IMR-90 (cell line): ENCODE measurements at regions not wholly inside any gene's neighbourhood (a gene's known extent, or its start where the extent isn't known, plus 50 kb on each side); places are given as distances from the start of the nearest gene placed in this dataset.

Source experiments
- ATAC-seq: fragments of 200-7000 bp; cut with Tn5 transposase; 2 replicates; pipeline ENCODE4 v1.9.1; 2020; ENCODE audit warnings: low read depth, mild to moderate bottlenecking, moderate library complexity
- BruUV-seq: library from RNA; stranded (reverse); fragments of 400-500 nt; replicated peaks from 2 replicates; lab custom pipeline; 2021; lab: Mats Ljungman, UMichigan
- CTCF ChIA-PET: fragments of 300-600 bp; formaldehyde crosslinking; extraction: SDS; loops from one replicate; lab custom pipeline; 2021; ENCODE audit warnings: antibody characterized with exemption; lab: Yijun Ruan, JAX
- POLR2A ChIA-PET: fragments of 300-600 bp; sonication (Branson Sonifier 250); formaldehyde crosslinking; loops from one replicate; lab custom pipeline; 2022; ENCODE audit warnings: antibody characterized with exemption; ENCODE audit not compliant: unreplicated experiment; lab: Charles Lee
- DNase-seq: peaks from one replicate; pipeline ENCODE4 v3.0.0; 2013
- H2AFZ ChIP-seq: replicated peaks from 2 replicates; pipeline ENCODE3; 2013; ENCODE audit warnings: low read length, mild to moderate bottlenecking; ENCODE audit not compliant: poor library complexity
- H2AK5ac ChIP-seq: 2 replicates; pipeline ENCODE4 v1.6.1; 2013; ENCODE audit warnings: low read depth, low read length, inconsistent platforms
- H2AK9ac ChIP-seq: replicated peaks from 2 replicates; pipeline ENCODE3; 2013; ENCODE audit warnings: mild to moderate bottlenecking, low read depth, low read length, moderate library complexity; ENCODE audit not compliant: poor library complexity
- H2BK120ac ChIP-seq: 2 replicates; pipeline ENCODE4 v1.6.1; 2013; ENCODE audit warnings: low read depth, low read length, inconsistent platforms
- H2BK15ac ChIP-seq: 3 replicates; pipeline ENCODE4 v1.6.1; 2013; ENCODE audit warnings: low read depth, low read length, inconsistent platforms
- H2BK20ac ChIP-seq: 2 replicates; pipeline ENCODE4 v1.6.1; 2013; ENCODE audit warnings: low read depth, mild to moderate bottlenecking, inconsistent platforms, low read length, moderate library complexity
- H2BK5ac ChIP-seq: 2 replicates; pipeline ENCODE4 v1.6.1; 2013; ENCODE audit warnings: mild to moderate bottlenecking, low read depth, low read length, inconsistent platforms; ENCODE audit not compliant: poor library complexity, severe bottlenecking
- H3K14ac ChIP-seq: replicated peaks from 2 replicates; pipeline ENCODE4 v1.6.1; 2013; ENCODE audit warnings: low read depth, low read length, inconsistent platforms
- H3K18ac ChIP-seq: 2 replicates; pipeline ENCODE4 v1.6.1; 2013; ENCODE audit warnings: low read depth, low read length, control low read depth
- H3K23ac ChIP-seq: 2 replicates; pipeline ENCODE4 v1.6.1; 2013; ENCODE audit warnings: low read depth, low read length, inconsistent platforms
- H3K27ac ChIP-seq: 2 replicates; pipeline ENCODE4 v1.5.1; 2013; ENCODE audit warnings: mild to moderate bottlenecking, control low read depth, low read length; ENCODE audit not compliant: insufficient read depth
- H3K27me3 ChIP-seq: 2 replicates; pipeline ENCODE4 v1.6.1; 2013; ENCODE audit warnings: low read length; ENCODE audit not compliant: control insufficient read depth, insufficient read depth
- H3K36me3 ChIP-seq: 2 replicates; pipeline ENCODE4 v1.6.1; 2013; ENCODE audit warnings: low read length, mixed read lengths; ENCODE audit not compliant: control insufficient read depth, insufficient read depth
- H3K4ac ChIP-seq: 2 replicates; pipeline ENCODE4 v1.6.1; 2013; ENCODE audit warnings: low read depth, low read length, inconsistent platforms
- H3K4me1 ChIP-seq: 2 replicates; pipeline ENCODE4 v1.6.1; 2013; ENCODE audit warnings: low read length, mixed read lengths; ENCODE audit not compliant: control insufficient read depth, insufficient read depth
- H3K4me2 ChIP-seq: 2 replicates; pipeline ENCODE4 v1.6.1; 2013; ENCODE audit warnings: low read depth, mild to moderate bottlenecking, control low read depth, low read length, moderate library complexity
- H3K4me3 ChIP-seq: 2 replicates; pipeline ENCODE4 v1.5.1; 2013; ENCODE audit warnings: low read depth, mild to moderate bottlenecking, control low read depth, low read length, moderate library complexity; ENCODE audit not compliant: insufficient read depth
- H3K56ac ChIP-seq: 2 replicates; pipeline ENCODE4 v1.6.1; 2013; ENCODE audit warnings: low read length, inconsistent platforms; ENCODE audit not compliant: insufficient read depth; ENCODE audit errors: extremely low read depth
- H3K79me1 ChIP-seq, 2 experiments: 2 replicates each; pipeline ENCODE4 v1.6.1; 2013; ENCODE audit warnings: low read length in 2 of 2, inconsistent platforms in 1 of 2, low read depth in 1 of 2
- H3K9ac ChIP-seq: 2 replicates; pipeline ENCODE4 v1.6.1; 2013; ENCODE audit warnings: low read depth, low read length, control low read depth
- H3K9me1 ChIP-seq: 2 replicates; pipeline ENCODE4 v1.6.1; 2013; ENCODE audit warnings: low read length, inconsistent platforms; ENCODE audit not compliant: insufficient read depth
- H3K9me3 ChIP-seq: 2 replicates; pipeline ENCODE4 v1.6.1; 2013; ENCODE audit warnings: low read length; ENCODE audit not compliant: control insufficient read depth, insufficient read depth
- H4K20me1 ChIP-seq: 2 replicates; pipeline ENCODE4 v1.6.1; 2013; ENCODE audit warnings: low read length, inconsistent platforms; ENCODE audit not compliant: insufficient read depth
- H4K5ac ChIP-seq: 2 replicates; pipeline ENCODE4 v1.6.1; 2013; ENCODE audit warnings: mild to moderate bottlenecking, low read depth, low read length, control low read depth
- H4K8ac ChIP-seq, 2 experiments: 2 replicates each; pipeline ENCODE4 v1.6.1; 2013; ENCODE audit warnings: low read depth in 2 of 2, low read length in 2 of 2, control low read depth in 1 of 2, inconsistent platforms in 1 of 2
- H4K91ac ChIP-seq: 2 replicates; pipeline ENCODE4 v1.6.1; 2013; ENCODE audit warnings: low read depth, low read length, inconsistent platforms; ENCODE audit not compliant: insufficient read depth
- BHLHE40 ChIP-seq: fragments of 150-350 bp; IDR thresholded peaks from 2 replicates; pipeline ENCODE4 v1.6.1; 2016; ENCODE audit warnings: mild to moderate bottlenecking, low read depth, low read length
- CEBPB ChIP-seq: IDR thresholded peaks from 2 replicates; pipeline ENCODE4 v1.6.1; 2012; ENCODE audit warnings: low read depth, low read length, improper control_type of control experiment
- CHD1 ChIP-seq: IDR thresholded peaks from 2 replicates; pipeline ENCODE4 v1.6.1; 2012; ENCODE audit warnings: low read depth, low read length, improper control_type of control experiment
- CTCF ChIP-seq: conservative IDR thresholded peaks from 2 replicates; pipeline ENCODE4 v1.5.1; 2012; ENCODE audit warnings: mild to moderate bottlenecking, low read depth, low read length, improper control_type of control experiment
- ELK1 ChIP-seq: fragments of 150-350 bp; IDR thresholded peaks from 2 replicates; pipeline ENCODE4 v1.6.1; 2016; ENCODE audit warnings: low read depth, mild to moderate bottlenecking, low read length, moderate library complexity, borderline replicate concordance
- FOS ChIP-seq: fragments of 150-350 bp; IDR thresholded peaks from 2 replicates; pipeline ENCODE4 v1.6.1; 2016; ENCODE audit warnings: low read depth, low read length
- MAFK ChIP-seq: IDR thresholded peaks from 2 replicates; pipeline ENCODE4 v1.6.1; 2012; ENCODE audit warnings: low read depth, low read length, improper control_type of control experiment
- MAZ ChIP-seq: IDR thresholded peaks from 2 replicates; pipeline ENCODE4 v1.6.1; 2012; ENCODE audit warnings: low read depth, mild to moderate bottlenecking, low read length, improper control_type of control experiment, moderate library complexity, borderline replicate concordance
- MXI1 ChIP-seq: IDR thresholded peaks from 2 replicates; pipeline ENCODE4 v1.6.1; 2012; ENCODE audit warnings: low read depth, mild to moderate bottlenecking, low read length, moderate library complexity, borderline replicate concordance
- NFE2L2 ChIP-seq: fragments of 150-350 bp; IDR thresholded peaks from 2 replicates; pipeline ENCODE4 v1.6.1; 2016; ENCODE audit warnings: low read depth, mild to moderate bottlenecking, low read length
- POLR2A ChIP-seq: IDR thresholded peaks from 2 replicates; pipeline ENCODE4 v1.6.1; 2012; ENCODE audit warnings: mild to moderate bottlenecking, low read depth, low read length
- RAD21 ChIP-seq: IDR thresholded peaks from 2 replicates; pipeline ENCODE4 v1.6.1; 2012; ENCODE audit warnings: low read length, improper control_type of control experiment
- RCOR1 ChIP-seq: IDR thresholded peaks from 2 replicates; pipeline ENCODE4 v1.6.1; 2012; ENCODE audit warnings: mild to moderate bottlenecking, low read length, improper control_type of control experiment; ENCODE audit not compliant: insufficient replicate concordance
- RFX5 ChIP-seq: IDR thresholded peaks from 2 replicates; pipeline ENCODE4 v1.8.0; 2012; ENCODE audit warnings: low read depth, mild to moderate bottlenecking, low read length, moderate library complexity
- SMC3 ChIP-seq: fragments of 150-350 bp; IDR thresholded peaks from 2 replicates; pipeline ENCODE4 v1.6.1; 2016; ENCODE audit warnings: low read depth, mild to moderate bottlenecking, antibody characterized with exemption, low read length, moderate library complexity
- USF2 ChIP-seq: fragments of 150-350 bp; IDR thresholded peaks from 2 replicates; pipeline ENCODE4 v1.6.1; 2017; ENCODE audit warnings: mild to moderate bottlenecking, antibody characterized with exemption, low read length, low read depth
- WGBS, 2 experiments: methylation state at CpG; one replicate each; pipeline versions ENCODE4 v1.1.5 to v1.1.7; 2013; ENCODE audit warnings: missing lambda C conversion rate in 2 of 2; ENCODE audit not compliant: insufficient read length in 1 of 2; ENCODE audit errors: extremely low coverage in 2 of 2; 5-methylcytosine and 5-hydroxymethylcytosine counted together
- dilution Hi-C: fragments of 300-500 bp; cut with HindIII; formaldehyde crosslinking; loops from one replicate; pipeline ENCODE4 v1.14.3; 2018; ENCODE audit warnings: low sequenced_read_pairs; ENCODE audit not compliant: unreplicated experiment
- in situ Hi-C: fragments of 300-500 bp; cut with MboI; formaldehyde crosslinking; loops from 3 replicates; pipeline ENCODE4 v1.14.3; 2019; ENCODE audit warnings: low sequenced_read_pairs, inconsistent platforms, mixed read lengths
- intact Hi-C: fragments of 100-400 bp; cut with micrococcal nuclease; formaldehyde crosslinking; loops from 2 replicates; pipeline ENCODE4 v1.10.0; 2022

GRCh38 chr2:16747257-16747656, 81.6 kb upstream of the CYRIA start:
- in situ Hi-C loops: no loop called here

More at GRCh38 chr2:16747257-16747656, 81.6 kb upstream of the CYRIA start:
- H3K9me3 ChIP-seq: no peaks in the 10 kb centered on the region
- H3K79me1 ChIP-seq: no peaks in the 10 kb centered on the region
- no peak overlapping the region for H2BK20ac ChIP-seq
- intact Hi-C loops: no loop called here
- dilution Hi-C loops: no loop called here
- H4K91ac ChIP-seq: no peak overlapping the region
- no peaks in the 10 kb centered on the region for H3K36me3 ChIP-seq
- H4K5ac ChIP-seq: no peak overlapping the region
- H4K20me1 ChIP-seq: no peaks in the 10 kb centered on the region
- H3K9ac ChIP-seq: no peak overlapping the region
- TF ChIP-seq NFE2L2: no peak
- no peak for TF ChIP-seq BHLHE40
- TF ChIP-seq CEBPB: no peak
- TF ChIP-seq ELK1: no peak
- TF ChIP-seq RFX5: no peak
- no peak for TF ChIP-seq CHD1
- no peak for TF ChIP-seq SMC3
- TF ChIP-seq USF2: no peak
- TF ChIP-seq POLR2A: no peak
- no peak for TF ChIP-seq CTCF
- no peak for TF ChIP-seq RAD21
- TF ChIP-seq FOS: no peak
- TF ChIP-seq MAZ: no peak
- TF ChIP-seq MXI1: no peak
- TF ChIP-seq RCOR1: no peak
- no peak for TF ChIP-seq MAFK
- H3K4me2 ChIP-seq: no peak overlapping the region
- no peaks in the 10 kb centered on the region for H3K27me3 ChIP-seq
- no peak for DNase-seq
- H2AK9ac ChIP-seq: no peak overlapping the region
- no peak overlapping the region for H3K4ac ChIP-seq
- H3K14ac ChIP-seq: no peak overlapping the region
- no peak overlapping the region for H3K23ac ChIP-seq
- no peak overlapping the region for H3K56ac ChIP-seq
- no peak overlapping the region for H3K4me3 ChIP-seq
- H3K4me1 ChIP-seq: no peaks in the 10 kb centered on the region
- ChIA-PET POLR2A (no interaction called here), CTCF (no interaction called here)
- H2AK5ac ChIP-seq: no peak overlapping the region
- no peak overlapping the region for H4K8ac ChIP-seq
- H2BK5ac ChIP-seq: no peak overlapping the region
- 57% methylated on average over 3 of the region's 5 CpGs; no CpG with 5 or more reads in 1 of the 2 experiments for whole genome bisulfite sequencing, 2 experiments
- no peak overlapping the region for H3K18ac ChIP-seq
- no peak overlapping the region for H3K27ac ChIP-seq
- H2BK15ac ChIP-seq: no peak overlapping the region
- no peak for ATAC-seq
- H2BK120ac ChIP-seq: no peak overlapping the region
- H3K9me1 ChIP-seq: no peaks in the 10 kb centered on the region
- no TSS peak for BruUV-seq
- no peak overlapping the region for H2AFZ ChIP-seq
